DMS114 treated with DMSO at 0.1 percent for 48 hours (cell line): ENCODE measurements at regions not wholly inside any gene's neighbourhood (a gene's known extent, or its start where the extent isn't known, plus 50 kb on each side); places are given as distances from the start of the nearest gene placed in this dataset.

ENCODE experiments used
- DNase-seq: peaks from one replicate; lab custom pipeline; 2025; ENCODE audit not compliant: unreplicated experiment; lab: John Stamatoyannopoulos, UW

DNA sequence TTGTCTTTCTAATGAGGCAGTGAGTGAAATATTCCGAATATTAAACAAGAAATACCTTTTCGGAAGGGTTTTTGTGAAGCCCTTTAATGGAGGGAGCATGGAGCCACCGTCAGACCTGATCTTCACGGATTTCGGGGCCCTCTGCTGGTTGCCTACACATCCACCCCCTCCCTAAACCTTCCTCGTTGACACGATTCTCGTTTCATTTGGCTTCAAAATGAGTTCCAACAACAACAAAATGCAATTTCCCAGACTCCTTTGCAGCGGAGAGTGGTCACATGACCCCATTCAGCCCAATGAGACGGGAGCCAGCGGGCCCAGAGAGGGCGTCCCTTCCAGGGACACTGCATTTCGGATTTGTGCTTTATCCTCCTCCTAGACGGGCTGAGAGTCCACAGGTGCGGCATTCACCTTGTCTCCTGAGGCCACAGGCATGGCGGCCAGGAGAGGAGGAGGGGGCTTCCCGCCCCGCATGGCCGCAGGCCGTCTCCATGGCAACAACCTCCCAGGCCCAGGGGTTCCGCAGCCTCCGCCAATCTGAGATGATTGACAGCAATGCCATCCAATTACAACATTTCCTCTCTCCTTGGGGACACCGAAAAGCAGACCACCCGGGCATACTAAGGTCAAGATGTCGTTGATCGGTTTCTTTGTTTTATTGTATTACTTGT is 259.8 kb downstream of the C16orf95 start:
- DNase-seq, result no peak

DNA sequence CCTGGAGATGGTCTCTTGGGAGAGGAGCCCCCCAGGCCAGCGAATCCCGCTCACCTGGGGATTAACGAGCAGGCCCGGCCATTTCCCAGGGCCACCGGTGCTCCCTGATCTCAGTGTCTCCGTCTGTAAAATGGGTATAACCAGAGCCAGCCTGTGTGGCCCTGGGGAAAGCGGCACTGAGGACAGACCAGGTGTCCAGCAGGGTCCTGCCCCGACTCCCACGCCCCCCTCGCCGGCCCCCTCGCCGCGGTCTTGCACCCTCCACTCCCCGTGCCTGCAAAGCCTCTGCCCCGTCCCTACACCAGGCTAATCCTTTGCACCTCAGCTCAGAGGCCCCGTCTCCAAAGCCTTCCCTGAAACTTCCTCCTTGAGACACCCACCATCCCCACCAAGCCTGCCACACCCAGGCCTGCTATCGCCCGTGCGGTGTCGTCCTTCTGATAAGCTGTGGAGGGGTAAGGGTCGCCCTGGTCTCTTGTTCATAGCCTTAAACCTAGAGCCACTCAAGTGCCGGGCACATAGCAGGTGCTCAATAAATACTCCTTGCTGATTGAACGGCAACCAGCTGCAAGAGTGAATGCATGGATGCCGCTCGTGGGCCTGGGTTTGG is 259.1 kb downstream of the C16orf95 start:
- no peak for DNase-seq

DNA sequence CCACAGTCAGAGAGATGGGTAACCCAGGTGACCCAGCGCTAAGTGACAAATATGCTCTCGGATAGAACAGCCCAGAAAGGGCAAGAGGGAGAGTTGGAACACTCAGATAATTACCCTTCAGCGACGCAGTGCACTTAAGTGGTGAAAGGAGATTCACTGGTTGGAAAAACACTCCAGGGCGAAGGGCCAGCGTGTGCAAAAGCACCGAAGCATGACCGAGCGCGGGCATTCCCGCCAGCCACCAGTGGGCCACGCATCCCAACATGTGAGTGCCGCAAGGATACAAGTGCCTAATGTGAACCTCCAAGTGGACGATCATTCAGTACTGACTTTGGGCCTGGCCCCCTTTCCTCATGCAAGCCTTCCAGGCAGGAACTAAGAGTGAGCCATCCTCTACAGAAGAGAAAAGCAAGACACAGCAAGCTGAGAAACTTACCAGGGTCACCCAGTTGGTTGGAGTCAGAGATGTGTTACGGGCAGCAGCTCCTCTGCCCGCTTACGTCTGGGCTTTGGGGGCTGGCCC is 258.4 kb downstream of the C16orf95 start:
- no peak for DNase-seq

DNA sequence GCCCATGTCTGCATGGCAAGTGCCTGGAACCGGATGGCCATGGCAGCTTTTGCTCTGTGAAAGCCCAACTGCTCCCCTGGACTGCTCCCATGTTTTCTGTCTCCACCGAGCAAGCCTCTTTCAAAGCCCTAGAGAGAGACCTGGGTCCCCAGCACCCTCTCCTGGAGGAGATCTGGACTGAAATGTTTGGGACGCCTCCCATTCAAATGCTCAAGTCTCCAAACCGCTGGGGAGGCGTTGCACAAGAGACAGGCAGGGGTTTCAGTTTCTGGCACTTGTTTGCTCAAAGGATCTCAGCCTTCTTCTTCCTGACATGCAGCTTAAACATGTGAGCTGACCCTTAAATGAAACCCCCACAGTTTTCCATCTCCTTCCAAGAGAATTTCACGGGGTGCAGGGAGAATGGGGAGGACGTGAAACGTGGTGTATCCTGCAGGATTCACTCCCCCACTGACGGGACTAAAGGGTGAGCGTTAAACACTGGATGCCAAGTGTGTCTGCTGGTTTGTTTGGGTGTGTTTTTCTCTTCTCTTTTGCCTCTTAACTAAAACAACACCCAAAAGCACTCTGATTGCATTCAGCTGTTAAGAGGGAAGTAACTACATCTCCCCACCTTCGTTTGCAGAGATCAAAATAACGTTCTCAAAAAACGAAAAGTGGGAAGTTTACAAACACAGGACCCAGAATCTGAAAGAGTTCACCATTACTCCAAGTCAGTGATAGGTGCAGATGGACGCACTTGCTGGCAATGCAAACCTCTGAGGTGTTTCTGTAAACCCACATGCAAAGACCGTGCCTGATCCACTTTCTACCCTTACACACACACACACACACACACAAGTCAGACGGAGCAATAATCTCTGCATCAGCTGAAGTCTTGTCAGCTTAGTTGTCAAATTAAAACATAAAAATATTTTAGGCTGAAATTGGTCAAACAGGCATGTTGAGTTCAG is 256.9 kb downstream of the C16orf95 start:
- DNase-seq, result no peak

DNA sequence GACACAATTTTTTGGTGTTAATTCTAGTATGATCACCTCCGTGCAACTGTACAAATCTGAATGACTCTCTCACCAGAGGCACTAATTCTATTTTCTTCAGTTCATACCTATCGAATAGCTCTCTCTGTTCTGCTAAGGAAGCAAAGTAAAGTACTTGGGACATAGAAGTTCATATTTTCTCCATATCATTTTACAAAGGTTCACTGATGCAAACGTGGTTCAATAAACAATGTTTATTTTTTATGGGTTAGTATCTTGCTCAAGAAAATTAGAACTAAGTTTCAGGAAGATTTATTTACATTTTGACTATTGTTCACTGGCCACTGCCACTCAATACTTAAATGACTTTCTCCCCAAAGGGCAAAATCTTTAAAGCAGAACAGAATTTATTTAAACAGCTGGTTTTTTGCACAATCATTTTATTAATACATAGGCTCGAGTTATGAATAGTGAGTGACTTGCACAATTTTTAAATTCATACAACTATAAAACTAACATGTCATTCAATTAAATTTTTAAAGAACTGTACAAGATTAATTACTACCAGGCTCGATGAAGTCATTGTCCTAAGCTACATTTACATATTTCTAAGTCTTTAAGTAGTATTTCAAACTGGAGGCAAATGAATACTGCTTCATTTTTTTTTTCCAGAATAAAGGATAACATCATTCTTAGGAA is 255.8 kb downstream of the C16orf95 start:
- no peak for DNase-seq

DNA sequence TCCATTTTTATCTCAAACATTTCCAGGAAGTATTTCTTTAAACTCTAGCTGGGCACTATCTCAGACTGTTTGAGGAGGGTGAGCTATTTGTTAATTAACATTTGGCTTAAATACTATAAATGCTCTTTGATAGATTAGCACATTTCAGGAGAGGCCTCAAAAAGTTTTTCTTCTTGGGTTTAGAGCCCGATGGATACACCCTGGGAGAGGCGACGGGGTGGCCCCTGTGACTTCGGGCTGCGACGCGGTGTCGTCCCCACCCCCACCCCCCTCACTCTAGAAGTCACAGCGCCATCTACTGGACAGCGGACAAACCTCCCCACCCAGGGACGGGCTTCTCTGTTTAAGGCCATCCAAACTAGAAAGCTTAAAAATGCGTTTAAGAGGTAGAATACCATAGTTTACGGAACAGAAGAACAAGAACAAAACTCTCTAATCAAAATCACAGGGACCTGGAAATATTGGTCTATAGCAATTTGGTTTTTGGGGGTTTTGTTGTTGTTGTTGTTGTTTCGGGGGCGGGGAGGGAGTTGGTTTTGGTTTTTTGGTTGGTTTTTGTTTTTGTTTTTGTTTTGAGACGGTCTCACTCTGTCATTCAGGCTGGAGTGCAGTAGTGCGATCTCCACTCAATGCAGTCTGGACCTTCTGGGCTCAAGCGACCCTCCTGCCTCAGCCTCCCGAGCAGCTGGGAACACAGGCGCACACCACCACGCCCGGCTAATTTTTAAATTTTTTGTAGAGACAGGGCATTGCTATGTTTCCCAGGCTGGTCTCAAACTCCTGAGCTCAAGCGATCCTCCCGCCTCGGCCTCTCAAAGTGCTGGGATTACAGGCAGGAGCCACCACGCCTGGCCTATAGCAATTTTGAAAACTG is 254.4 kb downstream of the C16orf95 start:
- peak; percentile 40 for DNase-seq

DNA sequence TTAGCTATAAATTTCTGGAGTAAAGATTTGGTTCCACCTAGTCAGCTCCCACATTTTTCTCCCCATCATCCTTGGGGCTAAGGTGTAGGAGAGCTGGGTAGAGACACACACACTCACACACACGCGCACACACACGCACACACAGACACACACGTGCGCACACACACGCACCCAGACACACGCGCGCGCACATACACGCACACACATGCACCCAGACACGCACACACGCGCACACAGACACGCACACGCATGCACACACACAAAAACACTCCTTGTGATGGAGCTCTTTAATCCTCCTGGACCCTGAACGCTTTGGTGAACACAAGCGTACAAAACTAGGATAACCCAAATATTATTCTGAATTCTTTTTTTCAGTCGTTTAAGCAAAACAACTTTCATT is 253.6 kb downstream of the C16orf95 start:
- no peak for DNase-seq

DNA sequence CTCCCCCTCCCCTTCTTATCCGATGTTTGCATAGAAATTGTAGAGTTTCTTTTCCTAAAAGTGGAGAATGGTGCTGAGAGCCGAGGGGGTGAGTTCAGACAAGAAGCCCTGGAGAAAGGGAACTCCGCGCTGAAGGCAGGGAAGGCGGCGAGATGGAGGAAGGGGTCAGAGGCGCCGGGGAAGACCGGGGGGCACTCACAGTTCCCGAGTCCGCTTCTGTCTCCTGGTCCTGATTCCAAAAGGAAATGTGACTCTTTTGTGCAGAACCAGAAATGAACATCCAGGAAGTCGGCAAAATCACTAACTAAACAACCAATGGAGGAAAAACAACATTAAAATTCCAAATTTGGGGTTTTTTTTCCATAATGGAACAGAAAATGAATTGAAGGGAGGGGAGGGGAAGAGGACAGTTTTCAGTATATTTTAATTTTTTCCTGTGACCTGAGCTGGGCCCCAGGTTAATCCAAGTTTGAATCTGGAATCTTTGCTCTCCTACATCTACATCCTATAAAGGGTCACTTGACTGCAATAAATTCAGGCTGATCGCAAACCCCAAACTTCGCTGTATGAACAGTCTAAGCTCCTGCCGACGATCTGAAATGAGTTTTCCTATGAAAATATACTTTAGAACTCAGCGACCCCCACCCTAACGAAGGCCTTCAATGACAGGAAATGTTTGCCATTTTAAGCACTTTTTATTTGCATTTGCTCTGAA is 252.3 kb downstream of the C16orf95 start:
- no peak for DNase-seq

DNA sequence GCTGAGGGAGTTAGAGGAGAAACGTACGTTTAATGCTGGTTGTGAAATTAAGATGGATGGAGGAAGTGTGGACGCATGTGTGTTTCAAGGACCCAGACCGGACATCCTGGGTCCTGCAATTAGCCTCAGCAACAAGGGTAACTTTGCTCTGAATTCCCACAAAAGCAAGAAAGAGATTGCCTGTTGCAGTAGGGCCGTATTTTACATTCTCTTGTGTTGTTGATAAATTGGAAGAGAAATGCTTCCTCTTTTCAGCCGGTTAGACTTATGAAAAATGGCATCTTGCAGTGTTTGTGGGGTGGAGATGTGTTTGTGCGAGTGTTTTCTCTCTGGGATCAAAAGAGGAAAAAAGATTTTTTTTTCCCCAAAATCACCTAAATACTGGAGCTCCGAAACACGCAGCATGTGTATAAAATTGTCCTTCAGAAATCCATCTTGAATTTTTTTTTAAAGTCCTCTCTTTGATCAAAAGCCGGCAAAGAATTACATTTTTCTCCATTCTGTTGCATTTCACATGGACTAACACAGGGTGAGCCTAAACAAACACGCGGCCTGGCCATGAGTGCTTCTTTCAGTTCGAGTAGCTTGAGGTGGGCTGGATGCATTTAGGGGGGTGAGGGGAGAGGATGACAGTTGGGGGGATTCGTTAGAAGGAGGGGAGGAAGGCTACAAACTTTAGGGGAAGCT is 251.6 kb downstream of the C16orf95 start:
- no peak for DNase-seq

DNA sequence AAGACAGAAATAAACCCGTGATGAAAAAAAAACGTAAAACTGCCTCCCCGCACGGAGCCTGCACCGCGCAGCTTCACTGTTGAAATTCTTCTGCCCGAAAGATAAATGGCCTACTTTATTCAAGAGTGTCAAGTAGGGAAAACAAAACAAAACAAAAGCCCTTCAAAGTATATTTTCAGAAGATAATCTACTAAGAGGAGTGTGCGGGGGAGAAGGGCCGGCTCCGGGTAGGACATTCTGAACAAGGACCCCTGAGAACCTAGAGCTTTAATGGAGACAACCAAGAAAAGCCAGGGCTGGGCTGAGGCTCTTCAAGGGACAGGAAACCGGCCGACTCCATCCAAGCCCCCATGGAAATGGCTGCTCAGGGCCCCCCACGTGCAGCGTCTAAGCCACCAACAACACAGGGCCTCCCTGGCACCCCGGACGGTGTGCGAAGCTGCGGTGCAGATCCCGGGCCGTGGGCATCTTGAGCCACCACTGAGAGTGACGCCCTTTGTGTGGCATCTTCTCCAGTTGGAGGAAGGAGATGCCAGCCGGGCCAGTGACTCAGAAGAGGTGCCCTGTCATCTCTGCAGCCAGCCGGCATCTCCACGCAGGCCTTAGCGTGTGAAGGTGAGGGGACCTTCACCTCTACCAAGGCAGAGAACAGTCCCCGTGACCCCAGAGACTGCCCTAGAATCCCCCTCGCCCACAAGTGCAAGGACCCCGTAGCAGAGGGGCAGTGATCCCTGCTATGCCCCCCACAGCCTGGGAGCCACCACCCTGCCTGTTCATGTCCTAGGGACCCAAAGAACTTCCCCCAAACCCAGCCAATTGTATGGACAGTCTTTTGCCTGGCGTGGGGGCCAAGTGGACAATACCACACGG is 250.8 kb downstream of the C16orf95 start:
- DNase-seq, result no peak

DNA sequence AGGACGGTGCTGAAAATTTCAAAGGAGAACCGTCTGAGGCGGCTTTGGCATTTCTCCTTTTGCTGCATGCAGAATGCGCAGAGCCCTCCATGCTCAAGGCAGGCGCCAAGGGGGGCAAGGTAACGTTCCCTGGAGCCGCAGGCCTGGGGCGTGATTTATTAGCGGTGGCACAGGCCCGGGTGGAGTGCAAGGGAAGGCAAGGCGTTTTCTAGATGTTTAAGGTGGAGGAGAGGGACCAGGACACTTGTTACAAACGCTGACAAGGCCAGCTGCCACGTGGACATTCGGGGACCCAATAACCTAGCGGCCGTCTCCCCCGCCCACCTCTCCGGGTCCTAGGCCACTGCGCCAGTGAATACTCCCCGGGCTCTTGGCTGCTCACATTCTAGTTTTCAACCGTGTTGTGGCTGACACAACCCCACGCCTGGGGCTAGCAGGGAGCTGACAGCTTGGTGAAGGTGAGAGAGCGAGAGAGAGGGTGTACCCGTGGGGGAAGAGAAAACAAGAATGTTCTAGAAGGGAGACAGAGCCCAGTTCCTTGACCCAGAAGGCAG is 250.1 kb downstream of the C16orf95 start:
- DNase-seq, result no peak

DNA sequence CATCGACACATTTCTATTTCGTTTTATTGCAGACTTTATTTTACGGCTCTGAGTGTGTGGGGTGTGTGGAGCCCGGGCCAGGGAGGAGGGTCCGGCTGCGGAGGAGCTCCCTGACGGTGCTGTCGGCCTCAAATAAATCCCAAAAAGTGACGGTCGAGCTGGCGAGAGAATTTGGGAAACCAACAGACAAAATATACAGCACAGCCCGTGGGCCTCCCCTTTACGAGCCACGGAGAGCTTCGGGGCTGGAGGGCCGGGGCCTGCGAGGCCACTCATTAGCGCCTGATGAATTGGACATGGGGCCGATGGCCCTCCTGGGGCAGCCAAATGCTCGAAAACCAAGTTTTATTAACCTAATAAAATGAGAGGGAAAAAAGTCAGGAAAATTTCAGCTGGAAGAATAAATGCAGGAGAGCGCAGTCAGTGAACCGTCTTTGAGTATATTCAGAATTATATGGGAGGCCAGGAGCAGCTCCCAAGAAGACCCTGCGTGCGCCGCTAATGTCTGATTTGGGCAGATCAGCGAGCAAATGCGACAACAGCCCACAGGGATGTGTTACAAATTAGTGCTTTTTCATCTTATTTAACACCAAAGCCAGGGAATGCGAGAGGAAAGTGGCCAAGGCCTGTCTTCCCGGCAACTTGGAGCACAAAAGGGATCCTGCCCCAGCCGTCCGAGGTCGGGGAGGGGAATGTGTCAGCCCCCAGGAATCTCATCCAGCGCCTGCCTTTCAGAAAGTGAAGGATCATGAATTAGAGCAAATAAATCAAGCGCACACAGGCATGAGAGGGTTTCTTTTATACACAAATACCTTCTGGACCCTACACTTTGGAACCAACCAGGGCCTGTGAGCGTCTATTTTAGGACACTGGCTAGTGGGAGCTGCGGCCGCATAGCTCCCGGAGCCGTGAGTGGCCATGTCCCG is 249.1 kb downstream of the C16orf95 start:
- no peak for DNase-seq

DNA sequence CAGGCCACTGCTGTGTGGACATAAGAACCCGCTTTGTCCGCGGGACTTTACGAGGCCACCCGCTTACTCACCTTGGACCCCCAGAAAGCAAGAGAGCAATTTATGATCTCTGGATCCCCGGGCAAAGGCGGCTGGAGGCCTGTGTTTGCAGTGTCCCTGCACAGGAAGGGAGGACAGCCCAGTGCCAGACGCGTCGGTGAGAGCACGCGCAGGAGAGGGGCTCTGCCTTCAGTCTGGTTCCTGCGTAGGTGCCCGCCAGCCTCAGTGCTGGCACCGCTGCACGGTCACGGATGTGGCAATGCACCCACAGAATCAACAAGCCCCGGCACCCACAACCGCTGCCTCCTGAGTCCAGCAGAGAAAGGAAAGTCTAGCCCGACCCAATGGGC is 248.4 kb downstream of the C16orf95 start:
- no peak for DNase-seq

DNA sequence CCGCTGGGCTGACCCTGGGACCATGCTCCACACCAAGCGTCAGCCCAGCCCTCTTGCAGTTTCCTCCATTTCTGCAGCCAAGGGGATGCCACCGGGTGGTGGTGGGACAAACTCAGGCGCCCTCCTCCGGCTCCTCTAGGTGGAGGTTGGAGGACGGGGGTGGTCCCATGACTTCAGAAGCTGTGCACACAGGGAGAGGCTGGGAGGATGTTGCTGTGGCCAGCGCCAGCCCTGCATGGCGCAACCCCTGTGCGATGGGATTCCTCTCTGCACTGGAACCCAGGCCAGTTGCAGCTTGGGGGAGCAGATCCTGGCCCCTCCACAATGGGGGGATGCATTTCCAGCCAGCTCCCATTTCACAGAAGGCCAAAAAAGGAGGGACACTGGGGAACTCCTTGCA is 246.5 kb downstream of the C16orf95 start:
- no peak for DNase-seq

DNA sequence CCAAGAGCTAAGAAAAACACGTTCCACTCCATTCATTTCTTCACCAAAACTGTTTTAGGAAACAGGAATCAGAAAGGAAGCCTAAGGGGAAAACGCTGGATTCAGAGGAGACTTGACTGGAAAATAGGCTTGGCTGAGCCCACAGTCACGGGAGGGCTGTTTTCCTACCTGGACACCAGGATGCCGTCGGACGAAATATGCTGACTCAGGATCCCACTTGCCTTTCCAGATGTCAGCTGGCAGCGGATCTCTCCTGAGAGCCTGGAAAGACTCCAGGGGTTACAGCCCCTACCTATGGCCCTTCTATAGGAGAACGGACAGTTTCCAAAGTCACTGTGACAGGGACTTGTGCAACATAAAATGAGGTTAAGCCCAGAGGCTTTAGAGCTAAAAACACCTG is 245.1 kb downstream of the C16orf95 start:
- DNase-seq, result no peak

DNA sequence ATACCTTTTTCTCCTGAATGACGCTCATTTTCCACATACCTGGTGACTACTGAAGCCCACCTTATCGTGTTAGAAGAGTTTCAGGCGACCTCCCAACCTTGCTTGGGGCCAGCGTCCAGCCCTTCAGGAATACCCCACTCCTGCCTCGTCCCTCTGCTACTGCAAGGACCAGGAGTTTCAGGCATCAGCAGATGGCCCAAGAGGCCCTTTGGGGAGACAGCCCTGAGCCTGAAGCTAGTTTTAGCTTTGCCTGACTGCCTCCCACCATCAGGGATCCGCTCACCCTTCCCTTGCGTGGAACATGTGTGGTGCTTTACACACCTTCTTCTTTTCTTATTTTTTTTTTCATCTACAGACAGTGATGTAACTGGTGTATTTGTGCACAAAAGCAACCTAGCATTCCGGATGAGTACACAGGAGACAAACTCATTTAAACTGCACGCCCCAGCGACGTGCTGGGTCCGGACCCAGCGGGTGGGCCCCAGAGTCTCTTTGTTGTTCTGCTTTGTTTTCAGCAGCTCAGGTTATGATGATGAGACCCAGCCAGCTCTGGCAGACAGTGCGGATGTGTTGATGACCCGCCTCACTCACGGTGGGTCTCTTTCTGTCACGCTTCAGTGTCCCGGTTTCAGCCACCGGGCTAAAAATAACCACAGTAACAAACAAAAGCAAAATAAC is 242.4 kb downstream of the C16orf95 start:
- no peak for DNase-seq
